ENCODE measurements at regions not wholly inside any gene's neighbourhood (a gene's known extent, or its start where the extent isn't known, plus 50 kb on each side); places are given as distances from the start of the nearest gene placed in this dataset.

- Histone ChIP-seq H3K27ac (ENCODE audit: extremely low read depth, low read depth, low read length) (no peak overlapping the region), H3K36me3 (ENCODE audit: control insufficient read depth in 2 of 2, insufficient read depth in 1 of 2, low read length in 2 of 2) (no peaks in the 10 kb centered on the region), H3K9me3 (ENCODE audit: control insufficient read depth, insufficient read depth, low read depth, low read length) (no peaks in the 10 kb centered on the region), H3K4me1 (ENCODE audit: control insufficient read depth, insufficient read depth, low read length) (peaks cover 6% of the 10 kb centered on the region), H3K4me3 (ENCODE audit: low read depth, low read length) (no peak overlapping the region)
- ChIA-PET CTCF (no interaction called here), POLR2A (no interaction called here)
- TF ChIP-seq EGR2 (tag by site-specific recombination; IDR thresholded peaks at IDR 0.05; ENCODE audit: low read depth) (no peak), ZNF366 (tag by site-specific recombination; conservative IDR thresholded peaks at IDR 0.05) (no peak), ZNF48 (tag by site-specific recombination; IDR thresholded peaks at IDR 0.05) (no peak), ZNF518A (tag by site-specific recombination; conservative IDR thresholded peaks at IDR 0.05; ENCODE audit: low read depth) (no peak)
These were observed 62.2 kb upstream of the ACAN start for GRCh38 chr15:88741046-88741445.

GRCh38 chr15:88741671-88742070 lies 61.6 kb upstream of the ACAN start:
- ChIA-PET POLR2A (no interaction called here), CTCF (no interaction called here)
- Histone ChIP-seq H3K4me1 (ENCODE audit: control insufficient read depth, insufficient read depth, low read length) (peaks cover 6% of the 10 kb centered on the region), H3K4me3 (ENCODE audit: low read depth, low read length) (no peak overlapping the region), H3K36me3 (ENCODE audit: control insufficient read depth in 2 of 2, insufficient read depth in 1 of 2, low read length in 2 of 2) (no peaks in the 10 kb centered on the region), H3K9me3 (ENCODE audit: control insufficient read depth, insufficient read depth, low read depth, low read length) (no peaks in the 10 kb centered on the region), H3K27ac (ENCODE audit: extremely low read depth, low read depth, low read length) (no peak overlapping the region)
- TF ChIP-seq ZNF777 (tag by site-specific recombination; IDR thresholded peaks at IDR 0.05; ENCODE audit: borderline replicate concordance) (no peak), WT1 (tag by site-specific recombination; IDR thresholded peaks at IDR 0.05) (no peak), ZSCAN30 (tag by site-specific recombination; IDR thresholded peaks at IDR 0.05) (no peak), ZNF148 (tag by site-specific recombination; IDR thresholded peaks at IDR 0.05; ENCODE audit: borderline replicate concordance) (no peak), ZNF791 (tag by site-specific recombination; IDR thresholded peaks at IDR 0.05) (no peak), ZNF518A (tag by site-specific recombination; conservative IDR thresholded peaks at IDR 0.05; ENCODE audit: low read depth) (no peak), ZNF707 (tag by site-specific recombination; IDR thresholded peaks at IDR 0.05) (no peak), ZNF529 (tag by site-specific recombination; IDR thresholded peaks at IDR 0.05; ENCODE audit: insufficient replicate concordance) (no peak), SCRT1 (tag by site-specific recombination; IDR thresholded peaks at IDR 0.05; ENCODE audit: borderline replicate concordance) (no peak), REST (tag by site-specific recombination; IDR thresholded peaks at IDR 0.05) (no peak), GLI2 (tag by site-specific recombination; IDR thresholded peaks at IDR 0.05; ENCODE audit: borderline replicate concordance, low read depth) (no peak), ZNF701 (tag by site-specific recombination; IDR thresholded peaks at IDR 0.05) (no peak), ZNF155 (tag by site-specific recombination; IDR thresholded peaks at IDR 0.05) (no peak), MZF1 (tag by site-specific recombination; IDR thresholded peaks at IDR 0.05; ENCODE audit: borderline replicate concordance) (no peak), ZNF24 (tag by site-specific recombination; IDR thresholded peaks at IDR 0.05) (no peak)

All from HEK293 (cell line).